ENCODE measurements at regions not wholly inside any gene's neighbourhood (a gene's known extent, or its start where the extent isn't known, plus 50 kb on each side); places are given as distances from the start of the nearest gene placed in this dataset.

GRCh38 chr4:14196131-14196530 lies 568.6 kb upstream of the BOD1L1 start:
- TF ChIP-seq, protein P1, sequence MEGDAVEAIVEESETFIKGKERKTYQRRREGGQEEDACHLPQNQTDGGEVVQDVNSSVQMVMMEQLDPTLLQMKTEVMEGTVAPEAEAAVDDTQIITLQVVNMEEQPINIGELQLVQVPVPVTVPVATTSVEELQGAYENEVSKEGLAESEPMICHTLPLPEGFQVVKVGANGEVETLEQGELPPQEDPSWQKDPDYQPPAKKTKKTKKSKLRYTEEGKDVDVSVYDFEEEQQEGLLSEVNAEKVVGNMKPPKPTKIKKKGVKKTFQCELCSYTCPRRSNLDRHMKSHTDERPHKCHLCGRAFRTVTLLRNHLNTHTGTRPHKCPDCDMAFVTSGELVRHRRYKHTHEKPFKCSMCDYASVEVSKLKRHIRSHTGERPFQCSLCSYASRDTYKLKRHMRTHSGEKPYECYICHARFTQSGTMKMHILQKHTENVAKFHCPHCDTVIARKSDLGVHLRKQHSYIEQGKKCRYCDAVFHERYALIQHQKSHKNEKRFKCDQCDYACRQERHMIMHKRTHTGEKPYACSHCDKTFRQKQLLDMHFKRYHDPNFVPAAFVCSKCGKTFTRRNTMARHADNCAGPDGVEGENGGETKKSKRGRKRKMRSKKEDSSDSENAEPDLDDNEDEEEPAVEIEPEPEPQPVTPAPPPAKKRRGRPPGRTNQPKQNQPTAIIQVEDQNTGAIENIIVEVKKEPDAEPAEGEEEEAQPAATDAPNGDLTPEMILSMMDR (IDR thresholded peaks at IDR 0.05), result no peak
- no peak for TF ChIP-seq POLR2A (IDR thresholded peaks at IDR 0.05)

Data from tibial nerve (tissue), 3 donors.